NCI-H226 (cell line): ENCODE measurements at regions not wholly inside any gene's neighbourhood (a gene's known extent, or its start where the extent isn't known, plus 50 kb on each side); places are given as distances from the start of the nearest gene placed in this dataset.
A peak's percentile ranks its signal among the peaks of the same experiment; 100 is the strongest.

Experiments
- DNase-seq: peaks from one replicate; pipeline ENCODE4 v3.0.0-alpha.2; 2015

DNA sequence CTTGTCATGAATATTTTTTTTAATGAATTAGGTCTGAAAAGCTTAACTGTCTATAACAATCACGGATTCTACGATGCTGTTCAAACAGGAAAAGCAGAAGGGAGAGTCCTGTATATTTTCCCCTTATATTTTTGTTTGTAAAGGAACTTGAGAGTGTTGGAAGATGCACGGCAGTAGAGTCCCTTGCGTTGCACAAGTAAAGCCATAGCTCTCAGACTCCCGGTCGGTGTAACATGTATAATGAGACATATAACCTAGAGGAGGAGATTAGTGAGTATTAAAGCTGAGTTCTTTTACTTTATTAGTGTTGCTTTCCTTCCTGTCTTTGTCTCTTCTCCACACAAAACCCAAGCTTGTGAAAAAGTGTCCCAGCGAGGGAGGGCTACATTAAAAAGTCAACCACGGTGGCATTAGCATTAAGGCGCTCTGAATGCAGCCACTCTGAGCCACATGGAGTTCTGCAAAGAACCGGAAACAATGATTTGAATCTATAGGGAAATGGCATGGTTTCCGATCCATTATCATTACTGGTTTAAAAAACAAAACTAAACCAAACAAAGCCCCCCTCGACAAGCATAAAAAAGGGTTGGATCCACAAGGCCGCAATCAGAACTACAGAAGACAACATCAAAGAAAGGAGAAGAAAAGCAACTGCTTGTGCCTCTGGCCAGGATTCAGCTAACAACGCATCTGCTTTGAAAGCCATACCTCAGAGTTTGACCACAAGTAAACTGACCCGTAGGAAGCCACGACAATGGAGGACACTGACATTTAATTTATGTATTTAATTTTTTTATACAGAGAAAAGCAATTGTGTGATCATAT lies 356.8 kb downstream of the LMO4 start:
- no peak for DNase-seq

DNA sequence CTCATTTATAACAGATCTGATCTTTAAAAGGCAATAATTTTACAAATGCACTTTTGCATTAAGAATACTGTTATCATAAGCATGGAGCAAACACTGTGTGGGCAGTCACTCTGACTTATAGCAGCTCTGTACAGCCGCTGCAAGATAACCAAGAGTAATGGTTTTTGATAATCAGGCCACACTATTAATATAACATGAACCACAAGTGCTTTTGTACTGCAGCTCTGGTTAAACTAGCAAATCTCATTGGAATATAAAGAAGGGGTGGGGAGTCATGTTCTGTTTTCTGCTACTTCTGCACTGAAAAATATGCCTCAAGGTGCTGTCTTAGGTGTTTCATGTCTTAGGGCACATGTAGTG lies 357.4 kb downstream of the LMO4 start:
- no peak for DNase-seq

DNA sequence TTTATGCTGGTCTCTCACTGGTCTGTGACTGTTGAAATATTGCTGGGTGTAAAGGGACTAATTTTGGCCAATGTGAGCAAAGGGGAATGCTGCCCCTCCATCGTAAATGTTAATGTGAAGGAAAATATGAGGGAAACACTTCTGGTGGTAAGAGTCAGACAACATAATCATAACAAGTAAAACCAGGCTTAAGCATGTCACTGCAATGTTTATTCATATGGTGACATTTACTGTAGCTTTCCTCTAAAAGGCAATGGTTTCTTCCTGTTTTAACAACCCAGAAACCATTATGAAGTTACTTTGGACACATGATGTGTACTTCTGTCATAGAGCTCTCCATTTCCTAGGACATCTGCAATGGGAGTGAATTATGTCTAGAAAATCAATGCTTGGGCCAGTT lies 358.0 kb downstream of the LMO4 start:
- no peak for DNase-seq

DNA sequence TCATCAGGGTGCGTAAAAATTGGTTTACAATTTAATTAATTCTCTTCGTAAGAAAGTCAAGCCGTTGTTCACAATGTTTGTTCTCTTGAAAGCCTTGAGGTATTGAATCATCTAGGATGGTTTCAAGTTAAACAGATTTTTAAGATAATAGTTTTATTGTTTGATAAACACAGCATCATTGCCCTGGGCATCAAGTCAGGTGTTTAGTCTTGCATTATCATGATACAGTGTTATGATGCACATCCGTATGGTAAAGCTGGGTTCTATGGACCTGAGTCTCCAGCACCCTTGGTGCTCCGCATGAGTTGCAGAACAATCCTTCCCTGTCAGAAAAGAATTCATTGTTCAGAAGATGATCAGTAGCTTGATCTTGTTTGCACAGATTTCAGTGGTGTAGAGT lies 359.5 kb downstream of the LMO4 start:
- DNase-seq, result no peak

DNA sequence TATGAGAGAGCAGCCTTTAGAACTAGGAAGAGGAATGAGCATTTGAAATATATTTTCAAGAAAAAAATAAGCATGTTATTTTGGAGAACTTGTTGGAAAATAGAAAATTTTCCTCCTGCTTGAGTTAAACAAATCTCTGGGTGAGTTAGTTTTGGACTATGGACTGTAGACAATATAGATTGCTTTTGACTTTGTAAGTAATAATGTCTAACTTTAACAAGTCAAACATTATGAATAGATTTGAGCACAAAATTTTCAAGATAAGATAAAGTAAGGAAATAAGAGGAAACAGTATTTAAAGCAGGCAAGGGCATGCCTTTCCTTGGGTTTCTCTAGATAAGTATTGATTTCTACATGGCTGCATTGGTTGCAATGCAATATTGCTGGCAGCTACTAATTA lies 360.8 kb downstream of the LMO4 start:
- DNase-seq, result no peak

DNA sequence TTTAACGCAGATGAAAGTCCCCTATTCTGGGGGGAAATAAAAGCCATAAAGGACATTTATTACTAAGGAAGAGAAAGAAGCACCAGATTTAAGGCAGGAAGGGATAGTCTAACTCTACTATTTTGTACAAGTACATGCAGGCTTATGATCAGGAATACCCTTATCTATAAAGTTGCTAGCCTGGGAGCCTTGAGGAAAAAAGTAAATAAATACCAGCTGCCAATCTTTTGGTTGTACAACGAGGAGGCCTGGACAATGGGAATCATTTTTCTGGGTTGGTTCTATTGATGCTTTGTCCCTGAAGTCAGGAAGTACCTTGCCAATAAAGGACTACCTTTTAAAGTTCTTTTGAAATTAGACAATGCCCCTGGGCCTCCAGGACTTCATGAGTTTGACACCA lies 367.8 kb downstream of the LMO4 start:
- no peak for DNase-seq

DNA sequence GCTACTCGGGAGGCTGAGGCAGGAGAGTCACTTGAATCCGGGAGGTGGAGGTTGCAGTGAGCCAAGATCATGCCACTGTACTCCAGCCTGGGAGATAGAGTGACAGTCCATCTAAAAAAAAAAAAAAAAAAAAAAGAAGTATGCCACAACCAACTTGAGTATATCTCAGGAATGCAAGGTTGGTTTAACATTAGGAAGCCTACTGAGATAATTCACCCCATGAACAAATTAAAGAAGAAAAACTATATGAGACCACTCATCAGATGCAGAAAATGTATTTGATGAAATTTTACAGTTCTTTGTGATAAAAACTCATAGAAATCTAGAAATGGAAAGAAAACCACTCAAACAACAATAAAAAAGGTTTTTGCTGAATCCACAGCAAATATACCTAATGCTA lies 373.8 kb downstream of the LMO4 start:
- no peak for DNase-seq

DNA sequence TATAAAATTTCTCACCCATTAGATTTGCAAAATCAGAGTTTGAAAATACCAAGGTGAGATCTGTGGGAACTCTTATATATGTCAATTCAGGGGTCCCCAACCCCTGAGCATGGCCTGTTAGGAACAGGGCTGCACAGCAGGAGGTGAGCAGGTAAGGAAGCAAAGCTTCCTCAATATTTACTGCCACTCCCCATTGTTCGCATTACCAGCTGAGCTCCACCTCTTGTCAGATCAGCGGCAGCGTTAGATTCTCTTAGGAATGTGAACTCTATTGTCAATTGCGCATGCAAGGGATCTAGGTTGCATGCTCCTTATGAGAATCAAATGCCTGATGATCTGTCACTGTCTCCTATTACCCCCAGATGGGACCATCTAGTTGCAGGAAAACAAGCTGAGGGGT lies 376.6 kb downstream of the LMO4 start:
- DNase-seq, result no peak

DNA sequence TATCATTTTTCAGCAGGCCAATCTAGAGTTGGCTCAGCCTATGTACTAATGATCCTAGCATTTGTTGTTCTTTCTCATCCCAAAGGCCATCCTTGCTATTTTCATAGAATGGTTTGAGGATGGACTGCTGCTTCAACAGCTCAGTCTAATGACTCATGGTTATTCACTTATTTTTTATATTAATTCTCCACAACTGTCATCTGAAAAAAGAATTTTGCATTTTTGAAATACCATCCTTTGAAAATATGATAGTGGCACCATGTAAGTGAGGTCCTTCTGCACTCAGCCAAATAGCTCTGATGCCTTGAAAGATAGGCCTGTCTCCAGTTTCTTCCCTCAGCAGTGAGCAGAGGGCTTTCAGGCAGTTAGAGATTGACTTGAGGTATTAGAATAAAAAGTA lies 377.5 kb downstream of the LMO4 start:
- DNase-seq, result peak; percentile 83

DNA sequence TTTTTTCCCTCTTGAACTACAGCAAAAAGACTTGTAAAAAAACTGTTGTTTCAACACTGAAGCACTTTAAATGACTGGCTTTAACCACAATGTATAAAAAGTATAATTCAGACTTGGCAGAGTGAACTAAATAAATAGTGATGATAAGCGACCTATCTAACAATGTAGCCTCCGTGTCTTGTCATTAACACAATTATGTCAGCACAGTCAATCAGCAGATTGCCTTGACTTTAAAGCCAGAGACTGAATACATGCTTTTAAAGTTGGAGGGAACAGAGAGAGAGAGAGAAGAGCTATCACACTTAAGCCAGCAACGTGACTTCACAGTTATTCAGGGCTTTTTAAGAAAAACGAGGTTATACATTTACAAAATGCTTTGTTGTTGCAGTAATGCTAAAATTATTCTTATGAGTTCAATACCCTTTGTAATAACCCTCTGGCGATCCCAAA lies 378.1 kb downstream of the LMO4 start:
- DNase-seq, result no peak

DNA sequence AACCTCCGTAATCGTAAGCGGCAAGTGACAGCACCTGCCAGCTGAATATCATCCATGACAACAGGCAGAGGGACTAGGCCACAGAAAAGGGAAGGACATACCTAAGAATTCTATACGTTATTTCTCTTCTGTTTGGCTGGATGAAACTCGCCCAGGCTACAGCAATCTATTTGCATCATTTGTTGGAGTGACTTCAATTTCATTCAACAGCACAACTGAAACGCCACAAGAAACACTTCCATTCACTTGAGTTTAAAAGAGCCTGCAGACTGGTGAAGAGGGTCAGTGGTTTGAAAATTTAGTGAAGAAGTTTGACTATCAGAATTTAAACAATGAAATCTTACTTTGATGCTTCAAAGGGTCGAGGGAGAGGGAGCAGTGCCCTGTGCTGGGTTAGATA lies 378.7 kb downstream of the LMO4 start:
- no peak for DNase-seq

GRCh38 chr1:87712261-87713010 lies 383.8 kb downstream of the LMO4 start:
- DNase-seq, result peak; percentile 68

- DNase-seq, result no peak
Observed at GRCh38 chr1:87714278-87714677, 385.6 kb downstream of the LMO4 start.

- no peak for DNase-seq
Observed at GRCh38 chr1:87715052-87715451, 386.4 kb downstream of the LMO4 start.

- no peak for DNase-seq
Observed at GRCh38 chr1:87715471-87715870, 386.8 kb downstream of the LMO4 start.

- no peak for DNase-seq
Observed at GRCh38 chr1:87717157-87717670, 388.5 kb downstream of the LMO4 start.

DNA sequence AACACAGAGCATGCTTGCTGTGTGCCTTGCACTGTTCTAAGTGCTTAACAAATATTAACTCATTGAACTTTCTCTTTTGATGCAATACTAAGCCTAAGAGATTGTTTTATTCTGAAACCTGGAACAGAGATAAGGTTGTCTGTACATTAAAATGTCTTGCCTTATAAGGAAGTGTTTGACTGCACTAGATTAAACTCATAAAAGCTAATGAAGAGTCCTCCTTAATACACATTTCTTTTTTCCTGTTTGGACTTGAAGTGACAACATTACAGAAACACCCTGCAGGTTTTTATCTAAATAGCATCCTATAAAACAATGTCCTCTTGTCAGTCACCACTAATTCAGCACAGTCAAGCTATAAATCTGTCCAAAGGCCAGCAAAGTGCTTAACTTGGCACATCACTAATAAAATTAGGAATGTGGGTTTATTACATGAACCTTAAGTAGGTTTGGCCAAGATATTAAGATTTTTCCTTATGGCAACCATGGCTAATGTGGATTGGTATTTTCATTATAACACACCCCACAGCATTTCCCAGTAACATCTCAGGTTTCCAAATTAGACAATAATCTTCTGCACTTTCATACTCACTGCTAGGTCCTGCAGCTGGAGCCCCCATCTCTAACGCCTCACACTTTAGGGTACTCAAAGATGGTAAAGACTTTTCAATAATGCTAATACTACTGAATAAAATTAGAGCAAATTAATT lies 389.7 kb downstream of the LMO4 start:
- DNase-seq, result no peak

GRCh38 chr1:87719658-87720057 lies 391.0 kb downstream of the LMO4 start:
- DNase-seq, result no peak

GRCh38 chr1:87720561-87720960 lies 391.9 kb downstream of the LMO4 start:
- no peak for DNase-seq

DNA sequence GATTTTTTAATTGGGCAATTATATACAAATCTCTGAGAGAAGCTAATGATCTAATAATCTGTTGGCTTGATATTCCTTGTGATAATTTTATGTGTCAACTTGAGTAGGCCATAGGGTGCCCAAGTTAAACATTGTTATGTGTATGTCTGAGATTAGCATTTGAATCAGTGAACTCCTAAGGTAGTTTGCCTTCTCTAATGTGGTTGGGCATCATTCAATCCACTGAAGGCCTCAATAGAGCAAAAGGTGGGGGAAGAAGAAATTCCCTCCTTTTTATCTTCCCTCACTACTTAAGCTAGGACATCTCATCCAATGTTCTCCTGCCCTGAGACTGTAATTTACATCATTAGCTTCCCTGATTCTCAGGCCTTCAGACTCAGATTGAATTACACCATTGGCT lies 394.5 kb downstream of the LMO4 start:
- no peak for DNase-seq

DNA sequence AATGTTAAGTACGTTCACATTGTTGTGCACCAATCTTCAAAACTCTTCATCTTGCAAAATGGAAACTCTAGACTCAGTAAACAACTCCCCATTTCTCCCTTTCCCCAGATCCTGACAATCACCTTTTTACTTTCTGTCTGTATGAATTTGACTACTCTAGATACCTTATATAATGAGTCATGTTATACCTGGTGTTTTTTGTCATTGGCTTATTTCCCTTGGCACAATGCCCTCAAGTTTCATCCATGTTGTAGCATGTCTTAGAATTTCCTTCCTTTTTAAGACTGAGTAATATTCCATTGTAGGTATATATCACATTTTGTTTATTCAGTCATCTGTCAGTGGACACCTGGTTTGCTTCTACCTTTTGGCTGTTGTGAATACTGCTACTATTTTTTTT lies 399.5 kb downstream of the LMO4 start:
- DNase-seq, result no peak

- DNase-seq, result peak; percentile 47
Observed at GRCh38 chr1:87730274-87731216, 401.9 kb downstream of the LMO4 start.
